GM23338 (cell line): ENCODE measurements at regions not wholly inside any gene's neighbourhood (a gene's known extent, or its start where the extent isn't known, plus 50 kb on each side); places are given as distances from the start of the nearest gene placed in this dataset.

Experiments
- ATAC-seq: fragments of 200-7000 bp; cut with Tn5 transposase; 3 replicates; pipeline ENCODE4 v1.9.1; 2020
- DNase-seq: peaks from one replicate; pipeline ENCODE4 v3.0.0-alpha.2; 2015; ENCODE audit warnings: low spot score
- H2AFZ ChIP-seq: fragments of 200-600 bp; sonication (generic); 2 replicates; pipeline ENCODE4 v1.8.0; 2016; ENCODE audit warnings: antibody characterized with exemption, mild to moderate bottlenecking, moderate library complexity
- H3F3A ChIP-seq: fragments of 200-600 bp; sonication (generic); replicated peaks from 2 replicates; pipeline ENCODE4 v1.8.0; 2017; ENCODE audit warnings: antibody characterized with exemption, mixed run types, low read depth
- H3K27ac ChIP-seq: fragments of 200-600 bp; sonication (generic); 2 replicates; pipeline ENCODE4 v1.6.1; 2016; ENCODE audit warnings: low read depth
- H3K27me3 ChIP-seq: fragments of 200-600 bp; sonication (generic); 2 replicates; pipeline ENCODE4 v1.8.0; 2016; ENCODE audit warnings: mild to moderate bottlenecking, mixed run types, moderate library complexity; ENCODE audit not compliant: insufficient read depth
- H3K36me3 ChIP-seq: fragments of 200-600 bp; sonication (generic); 2 replicates; pipeline ENCODE4 v1.8.0; 2016; ENCODE audit warnings: mild to moderate bottlenecking; ENCODE audit not compliant: insufficient read depth
- H3K4me1 ChIP-seq: fragments of 200-600 bp; sonication (generic); 2 replicates; pipeline ENCODE4 v1.8.0; 2016; ENCODE audit warnings: mild to moderate bottlenecking, moderate library complexity; ENCODE audit not compliant: insufficient read depth
- H3K4me2 ChIP-seq: fragments of 200-600 bp; sonication (generic); 2 replicates; pipeline ENCODE4 v1.7.1; 2017; ENCODE audit warnings: mixed run types
- H3K4me3 ChIP-seq: fragments of 200-600 bp; sonication (generic); 2 replicates; pipeline ENCODE4 v1.6.1; 2016; ENCODE audit warnings: mixed run types
- H3K79me2 ChIP-seq: fragments of 200-600 bp; sonication (generic); replicated peaks from 2 replicates; pipeline ENCODE4 v1.8.0; 2017; ENCODE audit warnings: mild to moderate bottlenecking; ENCODE audit not compliant: insufficient read depth
- H3K9me2 ChIP-seq: fragments of 200-600 bp; sonication (generic); 2 replicates; pipeline ENCODE4 v1.8.0; 2017; ENCODE audit not compliant: insufficient read depth
- H4K20me1 ChIP-seq: fragments of 200-600 bp; sonication (generic); replicated peaks from 2 replicates; pipeline ENCODE4 v1.8.0; 2017; ENCODE audit warnings: mild to moderate bottlenecking; ENCODE audit not compliant: insufficient read depth
- H3K27ac Mint-ChIP-seq: 2 replicates; pipeline ENCODE4 v1.8.0; 2020; ENCODE audit warnings: inconsistent platforms, mild to moderate bottlenecking, moderate library complexity, mixed read lengths
- H3K27me3 Mint-ChIP-seq: 3 replicates; pipeline ENCODE4 v1.8.0; 2022; ENCODE audit warnings: low read depth, mild to moderate bottlenecking, moderate library complexity, mixed read lengths, inconsistent platforms; ENCODE audit not compliant: insufficient read depth, poor library complexity
- H3K36me3 Mint-ChIP-seq: 3 replicates; pipeline ENCODE4 v1.8.0; 2021; ENCODE audit warnings: low read depth, mild to moderate bottlenecking, inconsistent platforms, moderate library complexity, mixed read lengths
- H3K4me1 Mint-ChIP-seq: 3 replicates; pipeline ENCODE4 v1.8.0; 2020; ENCODE audit warnings: mild to moderate bottlenecking, inconsistent platforms, mixed read lengths
- H3K4me3 Mint-ChIP-seq: 3 replicates; pipeline ENCODE4 v1.8.0; 2021; ENCODE audit warnings: moderate library complexity, mild to moderate bottlenecking, inconsistent platforms, mixed read lengths
- H3K9me3 Mint-ChIP-seq: 3 replicates; pipeline ENCODE4 v1.8.0; 2020; ENCODE audit warnings: moderate library complexity, mild to moderate bottlenecking, inconsistent platforms, mixed read lengths
- CTCF ChIP-seq, 2 experiments: fragments of 200-600 bp in 1 of 2; sonication (generic) in 1 of 2; conservative IDR thresholded peaks; 2 replicates each; pipeline versions ENCODE4 v1.5.1 to v1.6.1; 2016 to 2017; ENCODE audit warnings: antibody characterized with exemption in 2 of 2, low read depth in 2 of 2, mild to moderate bottlenecking in 2 of 2, moderate library complexity in 1 of 2
- ETS1 ChIP-seq: IDR thresholded peaks from 2 replicates; pipeline ENCODE4 v1.6.1; 2016; ENCODE audit warnings: antibody characterized with exemption
- EZH2 ChIP-seq: fragments of 200-600 bp; sonication (generic); IDR thresholded peaks from one replicate; pipeline ENCODE4 v1.8.0; 2017; ENCODE audit warnings: antibody characterized with exemption, mild to moderate bottlenecking, low read depth; ENCODE audit not compliant: unreplicated experiment
- POLR2AphosphoS5 ChIP-seq: IDR thresholded peaks from 2 replicates; pipeline ENCODE4 v1.6.1; 2016; ENCODE audit warnings: antibody characterized with exemption, low read depth
- REST ChIP-seq: IDR thresholded peaks from one replicate; pipeline ENCODE4 v1.6.1; 2018; ENCODE audit warnings: antibody characterized with exemption; ENCODE audit not compliant: unreplicated experiment
- STAT1 ChIP-seq: IDR thresholded peaks from one replicate; pipeline ENCODE4 v1.6.1; 2016; ENCODE audit warnings: antibody characterized with exemption; ENCODE audit not compliant: unreplicated experiment
- ZNF114 ChIP-seq: fragments of 250-450 bp; sonication (Bioruptor Pico); IDR thresholded peaks from 2 replicates; pipeline ENCODE4 v1.5.0; 2020; ENCODE audit warnings: mild to moderate bottlenecking, moderate library complexity
- ZNF331 ChIP-seq: fragments of 250-450 bp; sonication (Bioruptor Pico); IDR thresholded peaks from 2 replicates; pipeline ENCODE4 v1.5.0; 2020; ENCODE audit warnings: low read depth, mild to moderate bottlenecking, moderate library complexity
- ZNF462 ChIP-seq: fragments of 250-450 bp; sonication (Bioruptor Pico); IDR thresholded peaks from 2 replicates; pipeline ENCODE4 v1.5.0; 2020; ENCODE audit warnings: mild to moderate bottlenecking, moderate library complexity

- Mint-ChIP-seq H3K36me3 (no peaks in the 10 kb centered on the region), H3K4me1 (no peaks in the 10 kb centered on the region), H3K4me3 (no peak overlapping the region), H3K9me3 (peaks cover 3% of the 10 kb centered on the region; the same call in 1 of the 3 replicates), H3K27ac (no peak overlapping the region), H3K27me3 (peaks cover 2% of the 10 kb centered on the region)
- no peaks in the 10 kb centered on the region for H3K36me3 ChIP-seq
- H3K27ac ChIP-seq = no peak overlapping the region
- no peaks in the 10 kb centered on the region for H3F3A ChIP-seq
- H3K4me1 ChIP-seq = no peaks in the 10 kb centered on the region
- TF ChIP-seq POLR2AphosphoS5 (no peak), ZNF331 (CRISPR knock-in tag) (no peak), REST (no peak), STAT1 (no peak)
- no peak for DNase-seq
- no peaks in the 10 kb centered on the region for H4K20me1 ChIP-seq
- no peak overlapping the region for H3K4me3 ChIP-seq
- peak; percentile 48 for ATAC-seq
- no peaks in the 10 kb centered on the region for H3K27me3 ChIP-seq
- no peak overlapping the region for H3K4me2 ChIP-seq
- H3K79me2 ChIP-seq = no peaks in the 10 kb centered on the region
- H3K9me2 ChIP-seq = no peaks in the 10 kb centered on the region
- no peak overlapping the region for H2AFZ ChIP-seq
Observed at GRCh38 chr17:79459003-79459655, 151.7 kb downstream of the RBFOX3 start.

GRCh38 chr17:79458356-79458755, 152.5 kb downstream of the RBFOX3 start:
- Histone ChIP-seq H2AFZ (no peak overlapping the region), H3K4me1 (no peaks in the 10 kb centered on the region), H3K9me2 (no peaks in the 10 kb centered on the region), H3K4me2 (no peak overlapping the region), H3K4me3 (no peak overlapping the region), H3K79me2 (no peaks in the 10 kb centered on the region), H3K27ac (no peak overlapping the region), H3F3A (no peaks in the 10 kb centered on the region), H3K36me3 (no peaks in the 10 kb centered on the region), H4K20me1 (no peaks in the 10 kb centered on the region), H3K27me3 (no peaks in the 10 kb centered on the region)
- DNase-seq (no peak), ATAC-seq (no peak)
- Mint-ChIP-seq H3K9me3 (peaks cover 3% of the 10 kb centered on the region; the same call in 1 of the 3 replicates), H3K4me1 (no peaks in the 10 kb centered on the region), H3K27me3 (peaks cover 2% of the 10 kb centered on the region), H3K36me3 (no peaks in the 10 kb centered on the region), H3K4me3 (no peak overlapping the region), H3K27ac (no peak overlapping the region)
- TF ChIP-seq EZH2 (no peak), ETS1 (no peak), ZNF114 (no peak), ZNF462 (CRISPR knock-in tag) (no peak), STAT1 (no peak), CTCF (conservative IDR thresholded peaks at IDR 0.05; ENCODE audit: low read depth in 2 of 2) (no peak), POLR2AphosphoS5 (no peak)
